ENCODE measurements at regions not wholly inside any gene's neighbourhood (a gene's known extent, or its start where the extent isn't known, plus 50 kb on each side); places are given as distances from the start of the nearest gene placed in this dataset.

- DNase-seq (no peak), ATAC-seq (ENCODE audit: low read depth in 2 of 2) (no peak)
- H3K27ac Mint-ChIP-seq, result no peak overlapping the region
- H3K36me3 Mint-ChIP-seq, result peaks cover 4 to 14% of the 10 kb centered on the region in 2 donors
- no peaks in the 10 kb centered on the region for H3K27me3 Mint-ChIP-seq
- H3K9me3 Mint-ChIP-seq, result peaks cover 6 to 29% (median 21%) of the 10 kb centered on the region in 7 donors
- peaks cover 6 to 13% (median 10%) of the 10 kb centered on the region in 3 donors for H3K4me1 Mint-ChIP-seq
- no peak overlapping the region for H3K4me3 Mint-ChIP-seq
These were observed 112.9 kb downstream of the SPATA31D1 start for GRCh38 chr9:82101475-82101874.

DNA sequence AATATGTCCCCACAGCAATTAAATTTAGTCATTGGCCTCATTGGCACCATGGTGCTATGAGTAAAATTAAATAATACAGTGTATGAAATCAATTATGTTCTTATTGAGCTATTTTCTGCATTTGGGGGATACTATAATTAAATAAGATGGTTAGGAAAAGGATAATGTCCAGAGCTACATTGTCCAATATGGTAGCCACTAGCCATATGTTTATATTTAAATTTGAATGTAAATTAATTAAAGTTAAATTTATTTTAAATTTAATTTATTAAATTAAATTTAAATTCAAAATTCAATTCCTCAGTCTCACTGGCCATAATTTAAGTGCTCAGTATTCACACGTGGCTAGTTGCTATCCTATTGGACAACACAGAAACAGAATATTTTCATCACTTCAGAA lies 115.7 kb downstream of the SPATA31D1 start:
- no peak overlapping the region for H3K27ac Mint-ChIP-seq
- H3K27me3 Mint-ChIP-seq, result no peaks in the 10 kb centered on the region
- no peak for DNase-seq
- peaks cover 4 to 6% of the 10 kb centered on the region in 2 donors for H3K36me3 Mint-ChIP-seq
- peaks cover 6 to 10% (median 10%) of the 10 kb centered on the region in 3 donors for H3K4me1 Mint-ChIP-seq
- no peak for ATAC-seq (ENCODE audit: low read depth in 2 of 2)
- H3K9me3 Mint-ChIP-seq, result peaks cover 0 to 19% (median 12%) of the 10 kb centered on the region in 7 donors
- H3K4me3 Mint-ChIP-seq, result no peak overlapping the region

DNA sequence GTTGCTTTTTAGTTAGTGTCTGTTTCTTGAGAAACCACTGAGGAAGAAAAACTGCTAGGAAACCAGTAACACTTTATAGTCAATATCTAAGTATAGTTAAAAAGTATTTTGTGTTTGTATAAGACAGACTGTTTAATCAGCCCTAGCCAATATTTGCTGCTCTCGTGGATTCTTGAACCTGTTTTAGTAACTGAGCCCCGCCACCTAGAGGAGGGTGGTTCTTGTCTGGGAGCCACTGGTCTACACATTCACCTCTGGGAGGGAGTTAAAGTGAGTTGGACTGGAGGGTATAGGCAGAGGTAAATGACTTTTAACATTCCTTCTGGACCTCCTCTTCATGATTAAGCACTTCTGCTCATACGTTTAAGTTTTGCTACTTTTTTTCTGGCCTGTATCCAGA lies 117.2 kb downstream of the SPATA31D1 start:
- Mint-ChIP-seq H3K36me3 (peaks cover 4 to 6% of the 10 kb centered on the region in 2 donors), H3K27ac (no peak overlapping the region), H3K4me3 (no peak overlapping the region), H3K27me3 (no peaks in the 10 kb centered on the region), H3K4me1 (peaks cover 6 to 13% (median 11%) of the 10 kb centered on the region in 3 donors), H3K9me3 (peaks cover 0 to 13% (median 6%) of the 10 kb centered on the region in 7 donors)
- no peak for ATAC-seq (ENCODE audit: low read depth in 2 of 2)
- DNase-seq, result no peak

DNA sequence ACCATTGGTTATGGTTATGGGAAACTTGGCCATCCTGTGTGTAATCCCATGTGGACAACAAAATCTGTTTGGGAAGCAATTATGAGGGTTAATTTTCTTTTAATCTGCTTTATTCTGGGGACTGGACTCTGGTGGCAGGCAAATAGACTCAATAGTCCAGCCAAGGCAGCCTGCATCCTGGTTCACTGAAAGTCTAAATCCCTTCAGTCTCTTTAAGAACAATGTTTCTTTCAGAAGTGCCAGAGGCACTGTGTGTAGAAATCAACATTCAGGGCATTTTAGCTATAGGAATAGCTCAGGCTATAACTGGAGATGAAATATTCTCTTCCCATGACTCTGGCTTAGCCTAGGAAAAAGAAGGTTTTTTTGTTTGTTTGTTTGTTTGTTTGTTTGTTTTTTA lies 118.0 kb downstream of the SPATA31D1 start:
- peaks cover 7 to 18% (median 16%) of the 10 kb centered on the region in 3 donors for H3K4me1 Mint-ChIP-seq
- H3K4me3 Mint-ChIP-seq, result no peak overlapping the region
- H3K36me3 Mint-ChIP-seq, result peaks cover 0 to under 1% of the 10 kb centered on the region in 2 donors
- DNase-seq (no peak), ATAC-seq (ENCODE audit: low read depth in 2 of 2) (no peak)
- no peak overlapping the region for H3K27ac Mint-ChIP-seq
- no peaks in the 10 kb centered on the region for H3K27me3 Mint-ChIP-seq
- peaks cover 0 to 7% (median 0%) of the 10 kb centered on the region in 7 donors for H3K9me3 Mint-ChIP-seq

DNA sequence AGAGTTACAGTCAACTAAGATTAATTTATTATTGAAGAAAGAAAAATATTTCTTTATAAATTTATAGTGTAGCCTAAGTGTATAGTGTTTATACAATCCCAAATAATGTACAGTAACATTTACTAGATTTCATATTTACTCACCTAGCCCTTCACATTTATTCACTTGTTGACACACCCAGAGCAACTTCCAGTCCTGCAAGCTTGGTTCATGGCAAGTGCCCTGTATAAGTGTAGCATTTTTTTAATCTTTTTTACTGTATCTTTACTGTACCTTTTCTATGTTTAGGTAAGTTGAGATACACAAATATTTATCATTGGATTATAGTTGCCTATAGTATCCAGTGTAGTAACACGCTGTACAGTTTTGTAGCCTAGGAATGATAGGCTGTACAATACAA lies 119.9 kb downstream of the SPATA31D1 start:
- Mint-ChIP-seq H3K27ac (no peak overlapping the region), H3K9me3 (peaks cover 0 to 3% (median 0%) of the 10 kb centered on the region in 7 donors), H3K27me3 (no peaks in the 10 kb centered on the region), H3K36me3 (no peaks in the 10 kb centered on the region), H3K4me1 (peaks cover 7 to 18% (median 12%) of the 10 kb centered on the region in 3 donors), H3K4me3 (no peak overlapping the region)
- no peak for ATAC-seq (ENCODE audit: low read depth in 2 of 2)
- no peak for DNase-seq

DNA sequence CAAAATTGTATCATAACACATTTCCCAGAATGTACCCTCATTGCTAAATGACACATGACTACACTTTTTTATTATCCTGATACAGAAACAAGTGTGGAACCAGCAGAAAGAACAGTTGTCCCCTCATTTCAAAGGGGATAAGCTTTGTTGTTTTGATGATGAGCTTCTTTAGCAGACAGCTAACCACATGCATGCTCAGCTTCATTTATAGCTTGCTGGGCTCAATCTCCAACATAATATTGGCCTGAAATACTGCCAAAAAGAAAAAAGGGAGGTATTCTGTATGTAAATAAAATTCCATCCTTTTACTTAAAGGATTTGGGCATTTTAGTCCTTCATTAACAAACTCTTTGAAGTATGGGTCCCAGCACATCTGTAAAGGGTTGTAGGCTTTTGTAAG lies 120.4 kb downstream of the SPATA31D1 start:
- Mint-ChIP-seq H3K27me3 (no peaks in the 10 kb centered on the region), H3K9me3 (peaks cover 0 to 3% (median 0%) of the 10 kb centered on the region in 7 donors), H3K4me1 (peaks cover 7 to 18% (median 12%) of the 10 kb centered on the region in 3 donors), H3K27ac (peak overlapping the region in 1 of 6 donors; percentile 24), H3K4me3 (no peak overlapping the region), H3K36me3 (no peaks in the 10 kb centered on the region)
- ATAC-seq (ENCODE audit: low read depth in 2 of 2) (no peak), DNase-seq (no peak)

DNA sequence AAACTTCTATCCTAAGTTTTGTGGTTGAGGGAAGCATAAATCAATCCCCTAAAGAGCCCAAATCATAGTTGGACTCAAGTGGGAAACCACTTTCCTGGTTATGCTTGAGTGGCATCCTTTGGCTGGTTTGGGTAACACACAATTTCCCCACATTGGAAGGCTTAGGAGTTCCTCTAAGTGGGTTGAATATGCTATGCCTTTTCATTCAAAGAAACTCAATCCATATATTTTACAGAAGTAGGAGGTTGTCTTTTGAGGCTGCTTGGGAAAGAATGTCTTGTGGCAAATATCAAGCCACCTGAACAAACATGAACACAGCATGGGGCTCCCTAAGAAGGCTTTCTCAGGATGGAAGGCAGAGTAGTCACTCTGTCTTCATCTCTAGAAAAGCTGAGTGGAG lies 121.1 kb downstream of the SPATA31D1 start:
- Mint-ChIP-seq H3K36me3 (no peaks in the 10 kb centered on the region), H3K4me3 (no peak overlapping the region), H3K4me1 (peaks cover 7 to 18% (median 12%) of the 10 kb centered on the region in 3 donors), H3K9me3 (peaks cover 0 to 3% (median 0%) of the 10 kb centered on the region in 7 donors), H3K27ac (no peak overlapping the region), H3K27me3 (no peaks in the 10 kb centered on the region)
- DNase-seq (no peak), ATAC-seq (ENCODE audit: low read depth in 2 of 2) (no peak)

GRCh38 chr9:82110881-82111280 lies 122.3 kb downstream of the SPATA31D1 start:
- Mint-ChIP-seq H3K4me1 (peaks cover 7 to 21% (median 12%) of the 10 kb centered on the region in 3 donors), H3K4me3 (no peak overlapping the region), H3K27me3 (no peaks in the 10 kb centered on the region), H3K27ac (peak overlapping the region in 2 of 6 donors; percentile 54 to 60), H3K9me3 (peaks cover 0 to 3% (median 0%) of the 10 kb centered on the region in 7 donors), H3K36me3 (no peaks in the 10 kb centered on the region)
- no peak for ATAC-seq (ENCODE audit: low read depth in 2 of 2)
- no peak for DNase-seq

DNA sequence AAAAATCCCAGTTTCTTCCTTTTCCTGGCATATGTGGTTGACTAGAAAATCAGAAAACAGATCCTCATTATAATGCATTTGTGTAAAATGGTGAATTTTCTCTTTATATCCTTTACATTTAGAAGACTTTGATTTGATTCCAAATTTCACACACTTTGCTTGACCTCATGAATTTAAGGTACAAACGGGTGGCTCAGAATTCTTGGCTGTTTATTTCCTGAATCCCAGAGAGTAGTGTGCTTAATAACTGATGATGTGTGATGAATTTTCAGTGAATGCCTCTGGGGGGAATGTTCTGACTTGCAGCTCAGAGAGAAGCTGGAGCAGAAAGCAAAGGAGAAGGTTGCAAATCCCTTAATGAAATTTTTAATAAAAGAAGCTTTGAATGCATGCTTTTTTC lies 126.8 kb downstream of the SPATA31D1 start:
- Mint-ChIP-seq H3K4me3 (no peak overlapping the region), H3K9me3 (peaks cover 0 to 3% (median 0%) of the 10 kb centered on the region in 7 donors), H3K27ac (peak overlapping the region in 1 of 6 donors; percentile 15), H3K4me1 (peaks cover 7 to 16% (median 15%) of the 10 kb centered on the region in 3 donors), H3K27me3 (no peaks in the 10 kb centered on the region), H3K36me3 (no peaks in the 10 kb centered on the region)
- DNase-seq (no peak), ATAC-seq (ENCODE audit: low read depth in 2 of 2) (no peak)

DNA sequence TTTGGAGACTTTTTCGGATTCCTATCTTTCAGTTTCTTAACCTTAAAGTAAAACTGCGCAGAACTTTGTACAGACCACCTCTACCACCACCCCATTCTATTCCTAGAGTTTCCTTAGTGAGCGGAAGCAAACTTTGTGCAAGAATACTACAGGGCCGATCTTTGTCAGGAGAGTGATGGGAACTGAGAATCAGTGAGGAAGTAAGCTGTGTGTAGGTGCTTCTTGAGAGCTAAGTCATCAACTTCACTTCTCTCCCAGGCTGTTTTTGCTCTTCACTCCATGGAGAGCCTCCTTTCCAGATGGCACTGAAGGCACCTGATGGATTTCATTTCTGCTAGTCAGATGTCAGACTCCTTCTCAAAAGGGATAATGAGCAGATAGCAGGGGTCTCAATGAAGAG lies 127.3 kb downstream of the SPATA31D1 start:
- no peak overlapping the region for H3K27ac Mint-ChIP-seq
- DNase-seq (no peak), ATAC-seq (ENCODE audit: low read depth in 2 of 2) (no peak)
- H3K36me3 Mint-ChIP-seq, result no peaks in the 10 kb centered on the region
- peaks cover 7 to 12% (median 12%) of the 10 kb centered on the region in 3 donors for H3K4me1 Mint-ChIP-seq
- no peak overlapping the region for H3K4me3 Mint-ChIP-seq
- H3K9me3 Mint-ChIP-seq, result no peaks in the 10 kb centered on the region
- no peaks in the 10 kb centered on the region for H3K27me3 Mint-ChIP-seq

- H3K36me3 Mint-ChIP-seq, result no peaks in the 10 kb centered on the region
- peaks cover 5 to 9% (median 8%) of the 10 kb centered on the region in 3 donors for H3K4me1 Mint-ChIP-seq
- H3K9me3 Mint-ChIP-seq, result no peaks in the 10 kb centered on the region
- H3K27me3 Mint-ChIP-seq, result no peaks in the 10 kb centered on the region
- no peak overlapping the region for H3K27ac Mint-ChIP-seq
- ATAC-seq (ENCODE audit: low read depth in 2 of 2), result no peak
- DNase-seq, result no peak
- no peak overlapping the region for H3K4me3 Mint-ChIP-seq
These were observed 128.0 kb downstream of the SPATA31D1 start for GRCh38 chr9:82116556-82116955.

GRCh38 chr9:82117026-82117811 lies 128.6 kb downstream of the SPATA31D1 start:
- DNase-seq, result no peak
- no peaks in the 10 kb centered on the region for H3K36me3 Mint-ChIP-seq
- no peak for ATAC-seq (ENCODE audit: low read depth in 2 of 2)
- no peaks in the 10 kb centered on the region for H3K9me3 Mint-ChIP-seq
- H3K27me3 Mint-ChIP-seq, result no peaks in the 10 kb centered on the region
- no peak overlapping the region for H3K4me3 Mint-ChIP-seq
- H3K27ac Mint-ChIP-seq, result no peak overlapping the region
- H3K4me1 Mint-ChIP-seq, result peaks cover 5 to 9% (median 8%) of the 10 kb centered on the region in 3 donors

DNA sequence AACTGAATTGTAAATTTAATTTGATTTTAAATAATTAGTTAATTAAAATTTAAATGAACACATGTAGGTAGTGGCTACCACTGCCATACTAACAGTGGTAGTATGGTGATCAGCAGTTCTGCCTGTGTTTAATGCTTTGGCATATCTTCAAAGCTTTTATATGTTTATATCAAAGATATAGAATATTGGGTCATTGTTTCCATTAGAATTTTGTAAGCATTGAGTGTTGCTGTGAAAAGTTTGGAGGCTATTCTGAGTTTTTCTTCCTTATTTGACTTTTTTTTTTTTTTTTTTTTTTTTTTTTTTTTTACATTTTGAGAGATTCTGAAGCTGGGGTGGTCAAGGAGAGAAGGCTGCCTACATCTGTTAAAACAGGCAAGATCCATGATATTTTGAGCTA lies 134.2 kb downstream of the SPATA31D1 start:
- Mint-ChIP-seq H3K27ac (no peak overlapping the region), H3K27me3 (no peaks in the 10 kb centered on the region), H3K4me3 (no peak overlapping the region), H3K9me3 (no peaks in the 10 kb centered on the region), H3K36me3 (no peaks in the 10 kb centered on the region), H3K4me1 (peaks cover 23 to 36% (median 28%) of the 10 kb centered on the region in 3 donors)
- ATAC-seq (ENCODE audit: low read depth in 2 of 2) (no peak), DNase-seq (no peak)

GRCh38 chr9:82124090-82124489 lies 135.5 kb downstream of the SPATA31D1 start:
- Mint-ChIP-seq H3K9me3 (no peaks in the 10 kb centered on the region), H3K27ac (no peak overlapping the region), H3K4me3 (no peak overlapping the region)

More at GRCh38 chr9:82124090-82124489, 135.5 kb downstream of the SPATA31D1 start:
- H3K36me3 Mint-ChIP-seq, result no peaks in the 10 kb centered on the region
- no peak for ATAC-seq (ENCODE audit: low read depth in 2 of 2)
- H3K27me3 Mint-ChIP-seq, result no peaks in the 10 kb centered on the region
- no peak for DNase-seq
- peaks cover 33 to 49% (median 41%) of the 10 kb centered on the region in 3 donors for H3K4me1 Mint-ChIP-seq
